ENCODE measurements at regions not wholly inside any gene's neighbourhood (a gene's known extent, or its start where the extent isn't known, plus 50 kb on each side); places are given as distances from the start of the nearest gene placed in this dataset.

- no peak for DNase-seq
- intact Hi-C loops (cut with DNase I; ENCODE audit: low total_unique reads): no loop called here
Observed at GRCh38 chrX:17922303-17922702, 61.2 kb upstream of the RAI2 start.

GRCh38 chrX:17919896-17920446, 58.9 kb upstream of the RAI2 start:
- no peaks in the 10 kb centered on the region for H3K4me1 ChIP-seq
- no peak overlapping the region for H3K4me3 ChIP-seq
- intact Hi-C loops (cut with DNase I; ENCODE audit: low total_unique reads): no loop called here
- no peaks in the 10 kb centered on the region for H3K36me3 ChIP-seq
- H3K27ac ChIP-seq: no peak overlapping the region
- TF ChIP-seq CTCF (IDR thresholded peaks at IDR 0.05) (no peak), POLR2A (IDR thresholded peaks at IDR 0.05) (no peak)
- H3K9me3 ChIP-seq: no peaks in the 10 kb centered on the region
- no peaks in the 10 kb centered on the region for H3K27me3 ChIP-seq
- DNase-seq: no peak

More at GRCh38 chrX:17922303-17922702, 61.2 kb upstream of the RAI2 start:
- no peaks in the 10 kb centered on the region for H3K27me3 ChIP-seq
- H3K4me3 ChIP-seq: no peak overlapping the region
- TF ChIP-seq CTCF (IDR thresholded peaks at IDR 0.05): no peak
- TF ChIP-seq POLR2A (IDR thresholded peaks at IDR 0.05): no peak
- no peaks in the 10 kb centered on the region for H3K36me3 ChIP-seq
- no peaks in the 10 kb centered on the region for H3K9me3 ChIP-seq
- peak overlapping the region; percentile 32 to 59 for H3K27ac ChIP-seq
- no peaks in the 10 kb centered on the region for H3K4me1 ChIP-seq

- H3K4me1 ChIP-seq: no peaks in the 10 kb centered on the region
- no peaks in the 10 kb centered on the region for H3K9me3 ChIP-seq
- H3K27me3 ChIP-seq: no peaks in the 10 kb centered on the region
- no peak overlapping the region for H3K27ac ChIP-seq
- H3K36me3 ChIP-seq: no peaks in the 10 kb centered on the region
- no peak overlapping the region for H3K4me3 ChIP-seq
- intact Hi-C loops (cut with DNase I; ENCODE audit: low total_unique reads): no loop called here
- TF ChIP-seq POLR2A (IDR thresholded peaks at IDR 0.05): no peak
- no peak for DNase-seq
Observed at GRCh38 chrX:17917945-17918577, 57.0 kb upstream of the RAI2 start.

- Histone ChIP-seq H3K27me3 (no peaks in the 10 kb centered on the region), H3K9me3 (no peaks in the 10 kb centered on the region), H3K36me3 (no peaks in the 10 kb centered on the region), H3K4me3 (no peak overlapping the region), H3K4me1 (no peaks in the 10 kb centered on the region), H3K27ac (no peak overlapping the region)
- intact Hi-C loops (cut with DNase I; ENCODE audit: low total_unique reads): no loop called here
- TF ChIP-seq CTCF (IDR thresholded peaks at IDR 0.05) (no peak), POLR2A (IDR thresholded peaks at IDR 0.05) (no peak)
- no peak for DNase-seq
Observed at GRCh38 chrX:17913801-17914200, 52.7 kb upstream of the RAI2 start.

Data from uterus (tissue), 3 donors.